ENCODE measurements at regions not wholly inside any gene's neighbourhood (a gene's known extent, or its start where the extent isn't known, plus 50 kb on each side); places are given as distances from the start of the nearest gene placed in this dataset.

GRCh38 chr22:34776817-34777216 lies 289.1 kb upstream of the ISX start:
- in situ Hi-C loops (cut with HindIII; ENCODE audit: low sequenced_read_pairs) = no loop called here
- no peak for TF ChIP-seq CTCF (IDR thresholded peaks at IDR 0.05; ENCODE audit: low read depth, low read length)
- H3K4me3 ChIP-seq (ENCODE audit: low read depth, low read length) = no peak overlapping the region
- DNase-seq (ENCODE audit: low read depth, low spot score) = no peak

GRCh38 chr22:34781681-34782080 lies 284.3 kb upstream of the ISX start:
- no peak for DNase-seq (ENCODE audit: low read depth, low spot score)
- TF ChIP-seq CTCF (IDR thresholded peaks at IDR 0.05; ENCODE audit: low read depth, low read length) = no peak
- no peak overlapping the region for H3K4me3 ChIP-seq (ENCODE audit: low read depth, low read length)
- in situ Hi-C loops (cut with HindIII; ENCODE audit: low sequenced_read_pairs) = no loop called here

GRCh38 chr22:34783436-34783835 lies 282.5 kb upstream of the ISX start:
- DNase-seq (ENCODE audit: low read depth, low spot score) = no peak
- no peak for TF ChIP-seq CTCF (IDR thresholded peaks at IDR 0.05; ENCODE audit: low read depth, low read length)
- in situ Hi-C loops (cut with HindIII; ENCODE audit: low sequenced_read_pairs) = no loop called here
- H3K4me3 ChIP-seq (ENCODE audit: low read depth, low read length) = no peak overlapping the region

GRCh38 chr22:34784056-34784455 lies 281.9 kb upstream of the ISX start:
- no peak for TF ChIP-seq CTCF (IDR thresholded peaks at IDR 0.05; ENCODE audit: low read depth, low read length)
- no peak for DNase-seq (ENCODE audit: low read depth, low spot score)
- H3K4me3 ChIP-seq (ENCODE audit: low read depth, low read length) = no peak overlapping the region
- in situ Hi-C loops (cut with HindIII; ENCODE audit: low sequenced_read_pairs) = no loop called here

- DNase-seq (ENCODE audit: low read depth, low spot score) = no peak
- TF ChIP-seq CTCF (IDR thresholded peaks at IDR 0.05; ENCODE audit: low read depth, low read length) = no peak
- H3K4me3 ChIP-seq (ENCODE audit: low read depth, low read length) = no peak overlapping the region
- in situ Hi-C loops (cut with HindIII; ENCODE audit: low sequenced_read_pairs) = no loop called here
These were observed 268.1 kb upstream of the ISX start for GRCh38 chr22:34797826-34798225.

- no peak overlapping the region for H3K4me3 ChIP-seq (ENCODE audit: low read depth, low read length)
- in situ Hi-C loops (cut with HindIII; ENCODE audit: low sequenced_read_pairs) = no loop called here
- DNase-seq (ENCODE audit: low read depth, low spot score) = no peak
- TF ChIP-seq CTCF (IDR thresholded peaks at IDR 0.05; ENCODE audit: low read depth, low read length) = no peak
These were observed 267.4 kb upstream of the ISX start for GRCh38 chr22:34798605-34799004.
